ENCODE measurements at regions not wholly inside any gene's neighbourhood (a gene's known extent, or its start where the extent isn't known, plus 50 kb on each side); places are given as distances from the start of the nearest gene placed in this dataset.

GRCh38 chr1:95809391-95809790 is 575.4 kb downstream of the RWDD3 start:
- TF ChIP-seq CTCF (IDR thresholded peaks at IDR 0.05): no peak
- TF ChIP-seq POLR2A (IDR thresholded peaks at IDR 0.05): no peak
- Histone ChIP-seq H3K27me3 (no peaks in the 10 kb centered on the region), H3K27ac (no peak overlapping the region), H3K4me3 (no peak overlapping the region), H3K9me3 (no peaks in the 10 kb centered on the region), H3K36me3 (no peaks in the 10 kb centered on the region), H3K4me1 (no peaks in the 10 kb centered on the region)
- intact Hi-C loops (cut with DNase I): no loop called here
- 42 to 54% methylated on average over 1 of the region's 1 CpG for WGBS, 2 donors
- no peak for DNase-seq

GRCh38 chr1:95815511-95815910 is 581.5 kb downstream of the RWDD3 start:
- intact Hi-C loops (cut with DNase I): no loop called here
- 46 to 59% methylated on average over 2 of the region's 2 CpGs for WGBS, 2 donors
- H3K4me1 ChIP-seq: no peaks in the 10 kb centered on the region

GRCh38 chr1:95829556-95829955 is 595.5 kb downstream of the RWDD3 start:
- intact Hi-C loops (cut with DNase I): no loop called here
- H3K36me3 ChIP-seq: no peaks in the 10 kb centered on the region
- H3K4me3 ChIP-seq: no peak overlapping the region
- WGBS, 2 donors: 100% methylated on average over 1 of the region's 1 CpG
- H3K4me1 ChIP-seq: no peaks in the 10 kb centered on the region
- no peaks in the 10 kb centered on the region for H3K9me3 ChIP-seq
- H3K27ac ChIP-seq: no peak overlapping the region
- no peak for DNase-seq
- no peaks in the 10 kb centered on the region for H3K27me3 ChIP-seq
- TF ChIP-seq POLR2A (IDR thresholded peaks at IDR 0.05) (no peak), CTCF (IDR thresholded peaks at IDR 0.05) (no peak)

More at GRCh38 chr1:95815511-95815910, 581.5 kb downstream of the RWDD3 start:
- Histone ChIP-seq H3K27me3 (no peaks in the 10 kb centered on the region), H3K4me3 (no peak overlapping the region), H3K27ac (no peak overlapping the region), H3K9me3 (no peaks in the 10 kb centered on the region), H3K36me3 (no peaks in the 10 kb centered on the region)
- no peak for TF ChIP-seq POLR2A (IDR thresholded peaks at IDR 0.05)
- TF ChIP-seq CTCF (IDR thresholded peaks at IDR 0.05): no peak
- no peak for DNase-seq

- WGBS, 2 donors: 62 to 82% methylated on average over 2 of the region's 2 CpGs
- DNase-seq: no peak
- no peak overlapping the region for H3K27ac ChIP-seq
- no peaks in the 10 kb centered on the region for H3K9me3 ChIP-seq
- no peaks in the 10 kb centered on the region for H3K27me3 ChIP-seq
- no peak overlapping the region for H3K4me3 ChIP-seq
- TF ChIP-seq POLR2A (IDR thresholded peaks at IDR 0.05): no peak
- no peak for TF ChIP-seq CTCF (IDR thresholded peaks at IDR 0.05)
- intact Hi-C loops (cut with DNase I): no loop called here
- H3K36me3 ChIP-seq: no peaks in the 10 kb centered on the region
- H3K4me1 ChIP-seq: no peaks in the 10 kb centered on the region
Observed at GRCh38 chr1:95832370-95832769, 598.4 kb downstream of the RWDD3 start.

GRCh38 chr1:95849439-95849838 is 615.4 kb downstream of the RWDD3 start:
- H3K27ac ChIP-seq: no peak overlapping the region
- H3K4me1 ChIP-seq: no peaks in the 10 kb centered on the region
- TF ChIP-seq POLR2A (IDR thresholded peaks at IDR 0.05): no peak
- TF ChIP-seq CTCF (IDR thresholded peaks at IDR 0.05): no peak
- no peaks in the 10 kb centered on the region for H3K36me3 ChIP-seq
- no peak for DNase-seq
- no peak overlapping the region for H3K4me3 ChIP-seq
- intact Hi-C loops (cut with DNase I): no loop called here
- H3K27me3 ChIP-seq: no peaks in the 10 kb centered on the region
- 52 to 55% methylated on average over 2 of the region's 2 CpGs for WGBS, 2 donors
- peaks cover 0 to 3% (median 3%) of the 10 kb centered on the region in 3 donors for H3K9me3 ChIP-seq
